H9 (cell line): ENCODE measurements at regions not wholly inside any gene's neighbourhood (a gene's known extent, or its start where the extent isn't known, plus 50 kb on each side); places are given as distances from the start of the nearest gene placed in this dataset.

Experiments used
- DNase-seq: peaks from one replicate; pipeline ENCODE4 v3.0.0-alpha.2; 2017
- H2AFZ ChIP-seq: one replicate; pipeline ENCODE4 v1.6.1; 2013; ENCODE audit warnings: mild to moderate bottlenecking, low read length, control low read depth, moderate library complexity
- H2AK5ac ChIP-seq: 2 replicates; pipeline ENCODE4 v1.6.1; 2013; ENCODE audit warnings: low read length, control low read depth, mixed read lengths; ENCODE audit not compliant: insufficient read length
- H2BK120ac ChIP-seq: one replicate; pipeline ENCODE4 v1.6.1; 2013; ENCODE audit warnings: low read depth, mild to moderate bottlenecking, low read length, control low read depth, inconsistent platforms; ENCODE audit not compliant: poor library complexity, severe bottlenecking
- H2BK12ac ChIP-seq: 2 replicates; pipeline ENCODE4 v1.6.1; 2013; ENCODE audit warnings: low read length, control low read depth, mixed read lengths, low read depth; ENCODE audit not compliant: insufficient read length
- H2BK15ac ChIP-seq: 2 replicates; pipeline ENCODE4 v1.6.1; 2013; ENCODE audit warnings: low read depth, low read length, control low read depth
- H2BK20ac ChIP-seq: one replicate; pipeline ENCODE4 v1.6.1; 2013; ENCODE audit warnings: low read depth, mild to moderate bottlenecking, low read length, control low read depth, inconsistent platforms; ENCODE audit not compliant: poor library complexity, severe bottlenecking
- H2BK5ac ChIP-seq: 2 replicates; pipeline ENCODE4 v1.6.1; 2013; ENCODE audit warnings: low read length, control low read depth, mixed read lengths; ENCODE audit not compliant: insufficient read length
- H3K14ac ChIP-seq: 2 replicates; pipeline ENCODE4 v1.6.1; 2013; ENCODE audit warnings: low read length, control low read depth; ENCODE audit not compliant: insufficient read depth
- H3K18ac ChIP-seq: 2 replicates; pipeline ENCODE4 v1.6.1; 2013; ENCODE audit warnings: low read depth, mild to moderate bottlenecking, mixed read lengths, low read length, control low read depth; ENCODE audit not compliant: insufficient read length
- H3K23ac ChIP-seq: 2 replicates; pipeline ENCODE4 v1.6.1; 2013; ENCODE audit warnings: low read length, control low read depth, mixed read lengths, low read depth; ENCODE audit not compliant: insufficient read length
- H3K23me2 ChIP-seq: 2 replicates; pipeline ENCODE4 v1.6.1; 2013; ENCODE audit warnings: low read depth, mild to moderate bottlenecking, mixed read lengths, low read length, control low read depth; ENCODE audit not compliant: insufficient read length, poor library complexity, severe bottlenecking
- H3K27ac ChIP-seq: 2 replicates; pipeline ENCODE4 v1.5.1; 2013; ENCODE audit warnings: low read length, control low read depth, mixed read lengths, low read depth; ENCODE audit not compliant: insufficient read length
- H3K27me3 ChIP-seq: 2 replicates; pipeline ENCODE4 v1.6.1; 2013; ENCODE audit warnings: low read length, control low read depth, inconsistent platforms; ENCODE audit not compliant: insufficient read depth
- H3K4ac ChIP-seq: 2 replicates; pipeline ENCODE4 v1.6.1; 2013; ENCODE audit warnings: low read depth, mild to moderate bottlenecking, control low read depth, inconsistent platforms, low read length, moderate library complexity
- H3K4me1 ChIP-seq: 2 replicates; pipeline ENCODE4 v1.6.1; 2013; ENCODE audit warnings: low read length, control low read depth, inconsistent platforms; ENCODE audit not compliant: insufficient read depth
- H3K4me2 ChIP-seq: 2 replicates; pipeline ENCODE4 v1.6.1; 2013; ENCODE audit warnings: low read length, control low read depth, mixed read lengths; ENCODE audit not compliant: insufficient read length, insufficient read depth
- H3K56ac ChIP-seq: 2 replicates; pipeline ENCODE4 v1.6.1; 2013; ENCODE audit warnings: low read depth, mild to moderate bottlenecking, mixed read lengths, low read length, control low read depth; ENCODE audit not compliant: insufficient read length
- H3K79me1 ChIP-seq: 2 replicates; pipeline ENCODE4 v1.6.1; 2013; ENCODE audit warnings: low read depth, mild to moderate bottlenecking, moderate library complexity, low read length, control low read depth, inconsistent platforms; ENCODE audit not compliant: insufficient read depth, poor library complexity, severe bottlenecking
- H3K79me2 ChIP-seq: 2 replicates; pipeline ENCODE4 v1.6.1; 2013; ENCODE audit warnings: low read length, control low read depth, inconsistent platforms; ENCODE audit not compliant: insufficient read depth
- H3K9ac ChIP-seq: 2 replicates; pipeline ENCODE4 v1.6.1; 2013; ENCODE audit warnings: low read length, control low read depth, mixed read lengths; ENCODE audit not compliant: insufficient read length; ENCODE audit errors: extremely low read depth
- H3K9me3 ChIP-seq: one replicate; pipeline ENCODE4 v1.6.1; 2013; ENCODE audit warnings: low read depth, low read length, inconsistent platforms; ENCODE audit not compliant: control insufficient read depth
- H3T11ph ChIP-seq: one replicate; pipeline ENCODE4 v1.6.1; 2013; ENCODE audit warnings: mild to moderate bottlenecking, low read length, control low read depth, inconsistent platforms
- H4K20me1 ChIP-seq: one replicate; pipeline ENCODE4 v1.6.1; 2013; ENCODE audit not compliant: control insufficient read depth, insufficient read length, insufficient read depth
- H4K5ac ChIP-seq: 2 replicates; pipeline ENCODE4 v1.6.1; 2013; ENCODE audit warnings: low read depth, mild to moderate bottlenecking, mixed read lengths, low read length, control low read depth; ENCODE audit not compliant: insufficient read length
- H4K8ac ChIP-seq: replicated peaks from 2 replicates; pipeline ENCODE4 v1.6.1; 2013; ENCODE audit warnings: low read length, control low read depth, mixed read lengths, low read depth; ENCODE audit not compliant: insufficient read length
- H4K91ac ChIP-seq: 2 replicates; pipeline ENCODE4 v1.6.1; 2013; ENCODE audit warnings: low read depth, mild to moderate bottlenecking, moderate library complexity, mixed read lengths, low read length, control low read depth; ENCODE audit not compliant: insufficient read length
- H3K27ac Mint-ChIP-seq, 3 experiments: 2 replicates in 2 of 3; 3 replicates in 1 of 3; pipeline ENCODE4 v1.8.0; 2020 to 2021; ENCODE audit warnings: mixed read lengths in 3 of 3, mild to moderate bottlenecking in 1 of 3, moderate library complexity in 1 of 3
- H3K27me3 Mint-ChIP-seq: 2 replicates; pipeline ENCODE4 v1.8.0; 2021; ENCODE audit warnings: low read depth, mild to moderate bottlenecking, moderate library complexity, mixed read lengths
- H3K36me3 Mint-ChIP-seq, 3 experiments: 2 replicates in 2 of 3; 3 replicates in 1 of 3; pipeline ENCODE4 v1.8.0; 2020 to 2021; ENCODE audit warnings: low read depth in 3 of 3, mixed read lengths in 3 of 3; ENCODE audit not compliant: insufficient read depth in 1 of 3
- H3K4me1 Mint-ChIP-seq, 2 experiments: 2 replicates each; pipeline ENCODE4 v1.8.0; 2020; ENCODE audit warnings: mixed read lengths in 2 of 2
- H3K4me3 Mint-ChIP-seq, 2 experiments: 2 replicates in 1 of 2; 3 replicates in 1 of 2; pipeline ENCODE4 v1.8.0; 2020 to 2021; ENCODE audit warnings: mild to moderate bottlenecking in 2 of 2, mixed read lengths in 2 of 2, moderate library complexity in 1 of 2
- H3K9me3 Mint-ChIP-seq, 2 experiments: 2 replicates in 1 of 2; 3 replicates in 1 of 2; pipeline ENCODE4 v1.8.0; 2020; ENCODE audit warnings: mild to moderate bottlenecking in 2 of 2, mixed read lengths in 2 of 2, moderate library complexity in 1 of 2
- CTCF ChIP-seq: fragments of 200-600 bp; sonication (generic); conservative IDR thresholded peaks from 3 replicates; pipeline ENCODE4 v1.8.0; 2021; ENCODE audit warnings: antibody characterized with exemption, mild to moderate bottlenecking
- WGBS: extraction: QIAGEN DNeasy Blood & Tissue Kit; methylation state at CpG from one replicate; pipeline ENCODE4 v1.1.7; 2013; ENCODE audit warnings: missing lambda C conversion rate, low lambda C conversion rate, mixed read lengths; ENCODE audit not compliant: insufficient read length; ENCODE audit errors: extremely low coverage; 5-methylcytosine and 5-hydroxymethylcytosine counted together

GRCh38 chr12:118503476-118503875, 127.1 kb downstream of the SUDS3 start:
- DNase-seq: no peak
- Histone ChIP-seq H3K4ac (no peak overlapping the region), H3T11ph (no peak overlapping the region), H4K5ac (no peak overlapping the region), H3K9ac (no peak overlapping the region), H4K91ac (no peak overlapping the region), H3K27ac (no peak overlapping the region), H4K20me1 (no peaks in the 10 kb centered on the region), H3K4me1 (no peaks in the 10 kb centered on the region; the same call in 1 of the 2 replicates), H3K79me2 (no peaks in the 10 kb centered on the region), H3K18ac (no peak overlapping the region), H2BK120ac (no peak overlapping the region), H3K9me3 (no peaks in the 10 kb centered on the region), H3K79me1 (no peaks in the 10 kb centered on the region), H4K8ac (no peak overlapping the region), H3K27me3 (no peaks in the 10 kb centered on the region), H2BK15ac (no peak overlapping the region), H3K4me2 (no peak overlapping the region), H2BK20ac (no peak overlapping the region), H3K14ac (no peak overlapping the region), H2BK5ac (no peak overlapping the region), H3K23me2 (no peaks in the 10 kb centered on the region), H2BK12ac (no peak overlapping the region), H2AK5ac (no peak overlapping the region), H3K56ac (no peak overlapping the region), H2AFZ (no peak overlapping the region), H3K23ac (no peak overlapping the region)
- no peaks in the 10 kb centered on the region for H3K4me1 Mint-ChIP-seq
- no peak overlapping the region for H3K27ac Mint-ChIP-seq
- H3K4me3 Mint-ChIP-seq: no peak overlapping the region
- peaks cover 2% of the 10 kb centered on the region; the same call in 1 of the 2 replicates for H3K27me3 Mint-ChIP-seq
- no peak for TF ChIP-seq CTCF
- peaks cover 4 to 6% of the 10 kb centered on the region in 2 experiments; a peak in 3 of 5 replicates for H3K9me3 Mint-ChIP-seq
- WGBS: no CpG with 5 or more reads among the region's 3 CpGs
- 0 out of 7 replicates have a peak, but pooled peaks cover 0 to 3% (median 0%) of the 10 kb centered on the region in 3 experiments for H3K36me3 Mint-ChIP-seq
